ENCODE measurements at regions not wholly inside any gene's neighbourhood (a gene's known extent, or its start where the extent isn't known, plus 50 kb on each side); places are given as distances from the start of the nearest gene placed in this dataset.
"Not testable (repeated sequence)": the region's sequence is repeated elsewhere in the genome, so short reads cannot be mapped to it uniquely, and the experiment has no call there.

DNA sequence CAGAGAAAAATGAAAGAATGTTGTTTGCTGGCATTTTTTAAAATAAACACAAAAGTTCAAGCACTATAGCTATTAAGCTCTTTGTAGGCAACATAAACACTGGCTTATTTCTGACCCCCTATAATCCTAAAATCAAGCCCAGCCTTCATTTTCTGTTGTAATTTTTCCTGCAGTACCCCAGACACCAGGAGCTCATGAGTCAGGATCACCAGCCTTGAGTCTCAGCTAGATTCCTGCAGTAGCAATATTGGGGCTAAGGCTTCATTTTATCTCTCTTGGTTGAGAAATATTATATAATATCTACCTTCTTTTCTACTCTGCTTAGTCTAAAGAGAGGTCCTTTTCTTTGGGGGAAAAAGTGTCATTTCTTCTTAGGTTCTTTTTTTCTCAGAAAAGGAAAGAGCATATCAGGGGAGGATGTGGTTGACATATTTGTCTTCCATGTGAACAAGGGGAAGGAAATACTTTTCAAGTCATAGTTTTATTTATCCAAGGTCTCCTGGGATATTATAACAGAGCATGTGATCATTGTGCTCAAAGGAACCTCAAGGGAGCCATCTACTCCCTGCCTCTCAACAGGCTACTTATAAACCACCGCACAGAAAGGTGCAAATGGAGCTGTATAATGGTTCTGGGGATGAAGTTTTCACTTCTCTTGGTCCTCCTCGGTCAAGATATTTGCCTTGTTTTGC, 678.3 kb upstream of the NR3C2 start:
- DNase-seq = no peak

DNA sequence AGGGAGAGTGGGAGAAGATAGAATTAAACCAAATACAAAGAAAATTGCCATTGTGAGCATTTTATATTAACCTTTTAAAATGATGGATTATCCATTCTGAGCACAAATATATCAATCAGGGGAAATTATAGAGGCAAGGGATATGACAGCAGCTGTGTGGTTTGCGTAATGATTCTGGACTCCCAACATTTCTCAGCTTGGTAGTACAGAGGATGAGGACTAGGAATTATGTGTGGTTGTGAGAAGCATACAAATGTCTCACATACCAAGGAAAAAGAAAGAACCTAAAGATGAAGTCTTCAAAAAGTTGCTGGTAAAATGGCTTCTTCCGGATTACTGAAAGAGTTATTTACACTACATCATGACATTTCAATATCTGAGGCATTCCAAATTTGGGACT, 674.6 kb upstream of the NR3C2 start:
- DNase-seq = no peak

DNA sequence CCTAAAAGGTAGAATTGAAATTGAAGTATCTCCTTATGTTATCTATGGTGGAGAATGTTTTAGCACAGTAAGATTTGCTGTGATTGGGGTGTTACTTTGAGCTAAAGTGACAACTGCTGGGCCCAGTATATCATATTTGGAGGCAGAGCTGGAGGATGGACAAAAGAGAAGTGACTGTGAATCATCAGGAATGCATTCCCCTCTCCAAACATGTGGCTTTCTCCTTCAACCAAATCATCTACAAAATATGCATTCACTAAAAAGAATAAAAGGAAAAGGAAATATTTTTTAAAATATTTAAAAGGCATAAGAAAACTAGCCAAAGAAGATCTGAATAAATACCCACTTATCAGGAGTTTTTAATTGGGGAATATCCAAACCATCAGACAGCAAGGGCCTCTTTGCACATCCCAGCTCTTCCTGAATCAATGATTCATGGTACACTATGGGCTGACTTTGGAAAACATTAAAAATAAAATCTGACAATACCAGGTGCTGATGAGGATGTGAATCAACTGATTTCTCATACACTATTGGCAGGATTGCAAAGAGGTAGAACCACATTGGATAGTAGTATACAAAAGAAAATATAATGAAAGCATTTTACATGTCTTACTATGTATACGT, 671.7 kb upstream of the NR3C2 start:
- no peak for DNase-seq

DNA sequence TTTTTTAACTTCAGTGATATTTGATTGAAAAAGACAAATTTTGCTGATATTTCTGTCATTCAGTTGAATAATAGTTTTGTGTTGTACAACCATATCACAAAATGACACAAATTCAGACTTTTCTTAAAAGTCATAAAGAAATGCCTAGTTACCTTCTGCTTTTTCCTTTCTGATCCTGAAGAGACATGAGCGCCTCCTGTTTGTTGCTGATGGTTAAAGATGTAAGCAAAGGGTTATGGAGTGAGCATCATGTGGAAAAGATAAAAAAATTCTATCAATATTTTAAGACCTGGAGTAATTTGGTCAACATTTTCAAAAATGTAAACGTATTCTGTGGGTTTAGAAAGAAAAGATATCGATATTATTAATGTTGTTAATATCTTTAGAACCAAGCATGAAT, 669.9 kb upstream of the NR3C2 start:
- DNase-seq = no peak

DNA sequence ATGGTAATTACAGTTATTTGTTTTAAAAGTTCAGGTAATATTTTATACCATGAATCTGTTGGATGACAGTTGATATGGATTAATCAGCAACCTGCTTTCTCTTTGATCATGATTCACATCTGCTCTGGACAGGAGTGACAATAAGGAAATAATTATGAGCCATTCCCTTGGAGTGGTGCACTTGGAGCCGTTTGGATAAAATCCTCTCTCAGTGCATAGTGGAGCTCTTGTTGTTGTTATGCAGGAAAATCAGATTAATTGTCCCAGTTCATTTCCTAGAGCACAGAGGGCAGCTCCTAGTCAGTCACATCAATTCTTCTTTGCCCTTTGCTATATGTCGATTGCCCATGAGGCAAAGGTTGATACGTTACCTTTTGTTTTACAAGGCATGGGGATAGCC, 668.3 kb upstream of the NR3C2 start:
- no peak for DNase-seq

DNA sequence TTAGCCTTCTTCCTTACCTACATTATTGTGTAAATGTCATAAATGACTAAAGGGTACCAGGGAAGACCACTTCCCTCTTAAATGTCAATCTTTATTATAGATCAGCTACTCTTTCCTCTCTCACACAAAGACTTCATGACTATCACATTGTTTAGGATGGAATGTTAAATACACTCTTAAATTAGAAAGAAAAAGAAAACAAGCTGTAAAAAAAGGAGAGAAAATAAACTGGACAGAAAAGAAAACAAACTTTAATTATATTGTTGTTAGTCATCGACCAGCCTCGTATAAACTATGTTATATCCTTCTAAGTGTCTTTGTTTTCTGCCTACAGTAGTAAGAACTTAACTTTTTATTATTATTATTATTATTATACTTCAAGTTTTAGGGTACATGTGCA, 666.4 kb upstream of the NR3C2 start:
- no peak for DNase-seq

DNA sequence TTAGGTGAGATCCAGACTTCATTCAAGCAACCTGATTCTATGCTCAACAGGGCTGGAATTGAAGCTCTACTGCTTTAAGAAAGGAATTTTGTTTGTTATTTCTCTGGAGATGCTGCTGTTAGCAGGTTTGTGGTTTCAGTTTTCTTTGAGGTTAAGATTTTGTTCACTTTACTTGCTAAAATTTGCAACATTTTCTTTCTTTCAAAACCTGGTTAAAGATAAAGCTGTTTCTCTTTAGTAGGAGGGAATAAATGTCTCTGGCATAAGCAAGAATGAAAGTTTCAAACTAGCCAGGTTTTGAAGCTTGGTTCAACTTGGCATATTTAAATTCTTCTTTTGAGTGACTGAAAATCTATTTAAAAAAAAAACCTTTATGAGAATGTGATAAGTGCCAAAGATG, 660.6 kb upstream of the NR3C2 start:
- DNase-seq = no peak

DNA sequence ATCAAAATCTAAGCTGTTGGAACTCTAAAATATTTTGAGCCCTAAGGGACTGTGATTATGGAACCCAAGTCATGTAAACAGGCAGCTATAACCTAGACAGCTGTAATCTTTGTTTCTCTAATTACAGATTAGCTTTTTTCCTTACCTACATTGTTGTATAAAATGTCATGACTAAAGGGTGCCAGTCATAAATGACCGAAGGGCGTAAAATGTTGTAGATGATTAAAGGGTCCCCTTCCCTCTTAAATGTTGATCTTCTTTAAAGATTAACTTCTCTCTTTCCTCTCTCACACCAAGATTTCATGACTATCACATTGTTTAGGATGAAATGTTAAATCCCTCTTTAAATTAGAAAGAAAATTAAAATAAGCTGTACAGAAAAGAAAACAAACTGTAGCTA, 659.4 kb upstream of the NR3C2 start:
- no peak for DNase-seq

DNA sequence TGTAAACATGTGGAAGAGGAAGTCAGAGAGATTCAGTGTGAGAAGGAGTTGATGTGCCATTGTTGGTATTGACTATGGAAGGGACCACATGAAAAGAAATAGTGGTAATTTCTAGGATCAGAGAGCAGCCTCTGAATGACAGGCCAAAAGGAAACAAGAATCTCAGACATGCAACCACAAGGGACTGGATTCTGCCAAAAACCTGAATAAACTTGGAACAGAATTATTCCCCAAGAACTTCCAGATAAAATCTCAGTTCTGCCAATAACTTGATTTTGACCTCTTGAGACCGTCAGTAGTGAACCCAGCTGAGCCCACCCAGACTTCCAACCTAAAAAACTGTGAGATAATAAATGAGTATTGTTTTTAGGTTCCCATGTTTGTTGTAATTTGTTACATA, 653.6 kb upstream of the NR3C2 start:
- no peak for DNase-seq

DNA sequence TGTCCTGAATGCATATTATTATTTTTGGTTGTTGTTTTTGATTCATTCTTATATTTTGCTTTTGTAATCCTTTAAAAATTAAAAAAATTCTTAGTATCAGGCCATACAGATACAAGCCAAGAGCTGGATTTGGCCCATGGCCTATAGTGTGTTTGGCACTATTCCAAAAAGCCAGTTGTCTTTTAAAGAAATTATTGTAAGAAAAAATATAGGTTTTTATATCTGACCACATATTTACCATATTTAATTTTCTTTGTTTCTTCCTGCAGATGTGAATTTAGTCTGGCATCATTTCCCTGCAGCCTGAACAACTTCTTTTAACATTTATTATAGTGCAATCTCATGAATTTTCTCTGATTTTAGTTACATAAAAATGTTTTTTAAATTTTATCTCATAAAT, 652.8 kb upstream of the NR3C2 start:
- no peak for DNase-seq

DNA sequence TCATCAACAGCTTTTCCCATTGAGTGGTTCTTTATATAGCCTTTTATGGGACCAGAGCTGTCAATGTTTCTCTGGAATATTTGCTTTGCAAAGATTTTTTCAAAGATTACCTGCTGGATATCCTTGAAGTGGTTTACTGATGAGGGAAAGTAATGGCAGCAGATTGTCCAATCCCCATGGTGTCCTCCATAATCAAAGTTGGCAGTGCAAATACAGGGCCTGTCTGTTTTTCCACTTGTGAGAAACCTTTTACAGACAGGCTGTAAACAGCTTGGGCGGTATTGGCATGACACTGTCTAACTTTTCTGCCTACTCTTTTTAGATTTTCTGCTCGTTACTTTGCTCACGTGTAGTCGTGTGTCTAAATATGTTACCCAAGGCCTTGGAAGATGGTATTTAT, 641.9 kb upstream of the NR3C2 start:
- no peak for DNase-seq

DNA sequence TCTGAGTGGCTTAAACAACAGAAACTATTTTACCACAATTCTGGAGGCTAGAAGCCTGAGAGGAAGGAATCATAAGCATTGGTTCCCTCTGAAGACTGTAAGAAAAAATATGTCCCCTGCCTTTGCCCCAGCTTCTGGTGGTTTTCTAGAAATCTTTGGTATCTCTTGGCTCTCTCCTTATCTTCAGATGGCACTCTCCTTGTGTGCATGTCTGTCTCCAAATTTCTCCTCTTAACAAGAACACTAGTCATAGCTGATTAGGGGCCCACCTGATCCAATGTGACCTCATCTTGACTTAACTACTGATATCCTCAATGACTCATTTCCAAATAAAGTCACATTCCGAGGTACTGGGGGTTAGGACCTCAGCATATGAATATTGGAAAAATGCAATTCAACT, 635.0 kb upstream of the NR3C2 start:
- no peak for DNase-seq

DNA sequence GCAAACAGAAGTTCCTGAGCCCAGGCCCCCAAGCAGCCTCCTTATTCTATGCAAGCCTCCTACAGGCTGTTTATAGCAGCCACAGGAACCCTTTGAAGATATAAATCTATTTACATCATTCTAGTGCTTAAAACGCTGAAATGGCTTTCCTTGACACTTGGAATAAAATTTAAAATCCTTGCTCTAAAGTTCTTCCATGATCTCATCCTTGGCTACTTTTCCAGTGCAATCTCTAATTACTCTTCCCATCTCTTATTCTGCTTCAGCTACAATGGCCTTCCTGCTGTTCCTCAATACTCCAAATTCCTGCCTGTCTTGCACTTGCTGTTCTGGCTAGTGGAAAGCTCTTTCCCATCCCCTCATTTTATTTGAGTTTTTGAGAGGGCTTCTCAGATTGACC, 634.2 kb upstream of the NR3C2 start:
- DNase-seq = no peak

DNA sequence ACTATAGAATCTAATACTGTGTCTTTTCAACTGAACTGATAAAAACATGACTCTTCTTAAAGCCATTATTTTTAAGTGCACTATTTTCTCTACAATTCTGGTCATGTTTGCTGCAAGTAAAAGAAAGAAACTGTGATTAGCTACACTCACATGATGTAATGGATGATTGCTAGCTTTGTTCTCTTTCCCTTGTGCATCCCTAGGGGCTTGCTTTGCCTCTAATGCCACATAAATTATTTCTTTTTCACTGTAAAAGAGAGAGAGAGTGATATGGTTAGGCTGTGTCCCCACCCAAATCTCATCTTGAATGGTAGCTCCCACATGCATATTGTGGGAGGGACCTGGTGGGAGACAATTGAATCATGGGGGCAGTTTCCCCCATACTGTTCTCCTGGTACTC, 630.2 kb upstream of the NR3C2 start:
- no peak for DNase-seq

DNA sequence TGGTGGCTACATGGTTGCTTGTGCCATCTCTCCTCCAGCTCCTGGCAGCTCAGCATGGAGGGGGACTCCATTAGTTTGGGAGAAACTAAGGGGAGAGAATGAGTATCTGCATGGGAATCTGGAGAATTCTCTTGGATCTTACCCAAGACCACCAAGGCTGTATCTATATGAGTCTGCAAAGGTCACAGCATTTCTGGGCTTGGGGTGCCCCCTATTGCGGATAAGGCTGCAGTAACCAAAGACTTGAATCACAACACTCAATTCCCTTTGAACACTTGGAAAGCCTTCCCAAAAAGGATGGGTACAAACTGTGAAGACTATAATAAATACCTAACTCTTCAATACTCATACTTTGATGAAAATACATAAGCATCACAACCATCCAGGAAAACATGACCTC, 623.5 kb upstream of the NR3C2 start:
- DNase-seq = no peak

DNA sequence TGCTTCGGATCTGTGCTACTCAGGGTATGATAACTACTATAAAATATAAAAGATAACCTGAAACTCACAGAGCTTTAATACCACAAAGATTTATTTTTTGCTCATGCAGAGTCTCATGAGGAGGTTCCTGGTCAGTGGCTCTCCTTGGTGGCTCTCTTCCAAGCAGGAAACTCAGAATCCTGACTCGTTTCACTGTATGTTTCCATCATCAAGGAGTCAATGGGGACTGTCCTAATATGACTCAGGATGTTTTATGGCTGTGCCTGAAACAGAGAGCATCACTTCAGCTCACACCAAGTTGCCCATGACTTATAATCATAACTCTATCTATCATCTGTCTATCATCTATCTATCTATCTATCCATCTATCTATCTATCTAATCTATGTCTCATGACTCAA, 620.8 kb upstream of the NR3C2 start:
- DNase-seq = no peak

DNA sequence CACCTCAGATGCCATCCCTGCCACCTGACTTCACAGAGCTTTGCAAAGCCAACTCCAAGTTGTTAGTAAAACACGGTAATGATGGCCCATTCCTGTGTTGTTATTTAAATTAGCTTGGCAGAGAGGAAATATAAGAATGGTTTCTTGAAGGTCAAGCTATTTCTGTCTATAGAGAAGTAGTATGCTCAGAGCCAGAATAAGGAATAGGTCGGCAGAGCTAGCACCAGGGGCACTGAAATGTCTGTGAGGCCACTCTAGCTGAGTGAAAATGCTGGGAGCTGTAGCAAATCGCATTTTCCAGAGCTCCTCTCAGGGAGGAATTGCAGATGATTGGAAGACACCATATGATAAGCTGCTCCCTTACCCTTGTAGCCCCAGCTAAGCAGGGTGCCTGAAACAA, 615.4 kb upstream of the NR3C2 start:
- DNase-seq = no peak

DNA sequence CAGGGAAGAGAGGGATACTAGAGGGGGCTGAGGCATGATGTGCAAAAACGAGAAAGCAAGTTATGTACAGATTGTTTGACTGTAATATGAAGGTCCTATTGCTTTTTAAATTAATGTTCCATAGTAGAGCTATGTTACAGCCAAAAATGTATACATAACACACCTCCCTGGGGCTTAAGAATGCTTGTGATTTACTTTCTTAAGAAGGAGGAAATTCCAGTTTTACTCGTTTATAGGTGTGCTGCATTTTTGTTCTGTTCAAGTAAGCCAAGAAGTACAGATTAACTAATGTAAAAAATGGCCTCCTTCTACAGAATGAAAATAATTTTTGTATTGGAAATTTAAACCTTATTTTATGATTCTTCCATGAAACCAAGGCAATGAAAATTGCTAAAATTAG, 614.4 kb upstream of the NR3C2 start:
- DNase-seq = no peak

DNA sequence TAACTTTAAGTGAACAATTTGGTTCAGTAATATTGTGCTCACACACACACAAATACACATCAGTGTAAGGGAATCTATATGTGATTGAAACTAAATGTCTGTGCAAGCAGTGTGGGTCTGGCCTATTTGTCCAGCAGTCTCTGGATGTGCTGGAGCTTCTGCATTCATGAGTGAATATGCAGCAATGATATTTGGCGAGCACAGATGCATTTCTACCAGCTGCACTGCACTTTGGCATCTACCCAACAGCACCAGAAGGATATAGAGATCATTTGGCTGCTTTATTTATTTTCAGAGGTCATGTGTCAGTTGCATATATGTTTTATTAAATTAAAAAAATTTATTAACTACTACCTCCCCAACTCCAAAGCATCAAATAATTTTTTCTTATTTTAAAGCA, 613.4 kb upstream of the NR3C2 start:
- no peak for DNase-seq

DNA sequence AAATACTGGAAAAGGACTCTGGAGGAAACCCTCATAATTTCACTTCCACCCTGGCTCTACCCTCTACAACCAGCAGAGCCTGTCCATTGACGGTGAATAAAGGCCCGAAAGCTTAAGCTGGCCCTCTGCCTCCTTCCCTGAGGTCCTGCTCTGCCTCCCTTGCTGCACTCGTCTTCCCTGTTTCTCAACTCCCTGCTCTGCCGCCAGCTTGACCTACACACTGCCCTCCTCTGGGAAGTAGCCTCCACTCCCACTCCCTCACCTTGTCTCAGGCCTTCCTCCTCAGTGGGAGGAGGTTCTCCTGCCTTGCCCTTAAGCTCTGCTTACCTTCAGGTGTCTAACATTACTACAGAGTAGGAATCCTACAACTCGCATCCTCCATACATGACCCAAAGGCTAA, 608.6 kb upstream of the NR3C2 start:
- DNase-seq = no peak

DNA sequence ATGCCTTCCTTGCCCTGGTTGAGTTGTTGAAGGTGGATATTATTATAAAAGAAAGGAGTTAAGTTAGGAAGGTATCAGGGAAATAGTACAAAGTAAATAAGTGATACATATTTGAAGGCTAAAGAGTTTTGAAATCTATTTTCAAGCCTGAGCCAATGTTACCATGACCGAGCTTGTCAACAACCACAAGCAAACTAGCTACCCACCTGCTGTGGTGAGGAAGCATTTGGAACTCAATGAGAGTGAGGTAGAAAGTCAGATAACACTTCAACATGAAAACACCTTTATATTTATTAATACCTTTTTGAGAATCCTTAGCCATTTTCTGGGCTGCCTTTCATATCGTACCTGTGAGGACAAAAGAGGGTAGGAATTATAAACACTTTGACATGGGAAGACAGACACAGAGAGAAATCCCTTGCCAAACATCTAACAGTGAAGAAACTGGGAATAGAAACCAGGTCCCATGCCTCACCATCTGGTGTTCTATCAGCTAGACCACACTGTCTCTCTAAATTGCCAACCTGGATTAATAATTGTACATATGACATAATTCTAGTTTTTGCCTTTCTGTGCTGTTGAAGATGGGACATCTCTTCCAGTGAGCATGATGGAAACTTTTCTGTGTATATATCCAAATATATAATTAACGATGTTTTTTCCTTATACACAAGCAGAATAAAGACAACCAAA, 606.4 kb upstream of the NR3C2 start:
- no peak for DNase-seq

DNA sequence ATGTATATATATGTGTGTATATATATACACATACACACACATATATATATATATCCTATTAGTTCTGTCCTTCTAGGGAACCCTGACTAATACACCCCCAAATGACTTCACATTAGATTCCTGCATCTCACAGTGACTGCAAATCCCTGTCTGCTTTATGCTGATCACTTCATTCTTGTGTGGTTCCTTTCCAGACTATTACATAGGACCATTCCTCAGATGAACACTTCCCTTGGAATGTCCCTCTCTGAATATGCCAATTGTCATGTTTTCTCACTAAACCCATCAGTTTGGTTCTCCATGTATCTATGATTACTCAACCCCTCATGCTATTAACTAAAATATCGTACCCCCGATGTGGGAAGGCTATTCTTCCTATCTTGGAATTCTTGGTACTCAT, 605.2 kb upstream of the NR3C2 start:
- DNase-seq = no peak

DNA sequence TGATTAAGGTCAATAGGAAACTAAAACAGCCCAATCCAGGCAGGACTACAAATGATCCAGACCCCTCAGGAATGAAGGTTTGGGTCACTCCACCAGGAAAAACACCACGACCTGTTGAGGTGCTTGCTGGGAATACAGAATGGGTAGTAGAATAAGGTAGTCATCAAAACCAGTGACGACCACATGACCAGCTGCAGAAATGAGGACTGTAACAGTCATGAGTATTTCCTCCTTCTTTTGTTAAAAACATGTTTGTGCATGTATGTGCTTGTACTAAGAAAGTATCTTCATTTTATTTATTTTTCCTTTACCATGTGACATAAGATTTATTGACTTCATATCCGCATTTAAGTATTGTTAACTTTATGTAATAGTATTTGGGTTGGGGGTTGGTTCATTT, 603.5 kb upstream of the NR3C2 start:
- DNase-seq = no peak

DNA sequence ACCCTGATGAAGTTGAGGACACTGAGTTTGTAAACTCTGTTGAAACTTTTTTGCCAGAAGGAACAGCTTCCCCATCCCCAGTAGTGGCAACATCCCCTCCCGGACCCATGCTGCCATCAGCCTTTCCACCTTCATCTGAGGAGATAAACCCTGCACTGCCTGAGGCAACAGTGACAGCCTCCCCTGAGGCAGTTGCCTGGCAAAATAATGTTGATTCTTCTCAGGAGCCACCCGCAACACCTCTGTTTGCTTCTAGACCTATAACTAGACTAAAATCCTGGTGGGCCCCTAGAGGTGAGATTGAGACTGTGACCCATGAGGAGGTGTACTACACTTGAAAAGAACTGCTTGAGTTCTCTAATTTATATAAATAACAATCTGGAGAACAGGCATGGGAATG, 597.6 kb upstream of the NR3C2 start:
- not testable (repeated sequence) for DNase-seq

DNA sequence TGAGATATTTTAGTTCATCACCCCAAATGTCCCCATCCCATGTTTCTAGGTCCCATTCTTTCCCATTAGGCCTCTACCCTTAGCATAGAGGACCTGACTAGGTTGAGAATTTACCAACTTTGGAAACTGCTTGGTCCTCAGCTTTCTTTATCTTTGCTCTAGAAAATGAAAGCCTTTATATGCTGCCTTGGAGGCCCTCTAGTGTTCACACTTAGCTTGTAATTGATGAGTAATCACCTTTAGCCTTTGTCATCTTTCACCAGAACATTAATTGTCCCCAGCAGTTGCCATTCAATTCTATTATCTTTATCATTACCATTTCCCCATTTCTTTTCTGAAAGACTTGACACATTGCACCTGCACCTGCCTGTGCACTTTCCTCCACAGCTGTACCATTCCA, 589.2 kb upstream of the NR3C2 start:
- no peak for DNase-seq
